HG02678 (cell line): ENCODE measurements at regions not wholly inside any gene's neighbourhood (a gene's known extent, or its start where the extent isn't known, plus 50 kb on each side); places are given as distances from the start of the nearest gene placed in this dataset.

Experiments used
- ATAC-seq: cut with Tn5 transposase; IDR thresholded peaks from one replicate; pipeline ENCODE4 v1.9.1; 2021; ENCODE audit warnings: mild to moderate bottlenecking, moderate library complexity; ENCODE audit not compliant: unreplicated experiment

DNA sequence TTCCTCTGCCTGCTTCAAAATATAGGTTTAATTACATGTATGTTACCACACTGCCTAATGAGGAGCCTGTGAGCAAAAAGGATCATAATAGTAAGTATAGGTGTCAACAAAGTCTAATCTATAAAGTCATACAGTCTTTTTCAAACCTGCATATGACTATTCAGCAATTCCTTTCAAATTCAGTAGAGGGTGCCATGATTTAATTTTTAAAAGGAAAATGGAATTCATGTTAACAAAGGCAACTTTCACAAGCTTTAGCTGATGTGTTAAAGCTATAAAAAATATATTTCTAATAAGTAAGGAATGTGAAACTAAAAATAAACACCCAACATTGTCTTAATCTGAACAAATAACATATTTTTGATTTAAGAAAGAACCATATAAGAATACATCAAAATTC is 52.1 kb downstream of the MPP7 start:
- ATAC-seq: no peak

DNA sequence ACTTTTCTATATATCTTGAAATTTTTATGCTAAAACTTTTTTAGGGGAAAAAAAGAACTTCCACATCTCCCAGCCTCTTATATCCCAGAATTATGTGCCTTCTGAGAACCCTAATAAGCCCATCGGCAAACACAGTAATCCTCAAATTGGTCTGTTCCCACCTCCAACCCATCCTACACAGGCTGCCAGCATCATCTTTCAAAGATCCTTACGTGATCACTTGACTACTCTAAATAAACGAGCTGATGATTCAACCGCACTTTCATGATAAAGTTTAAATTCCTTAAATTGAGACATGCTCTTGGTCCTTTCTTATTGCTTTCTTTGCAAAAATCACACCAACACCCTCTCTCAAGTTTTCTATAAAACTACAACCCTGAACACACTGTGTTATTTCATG is 52.5 kb downstream of the MPP7 start:
- no peak for ATAC-seq

DNA sequence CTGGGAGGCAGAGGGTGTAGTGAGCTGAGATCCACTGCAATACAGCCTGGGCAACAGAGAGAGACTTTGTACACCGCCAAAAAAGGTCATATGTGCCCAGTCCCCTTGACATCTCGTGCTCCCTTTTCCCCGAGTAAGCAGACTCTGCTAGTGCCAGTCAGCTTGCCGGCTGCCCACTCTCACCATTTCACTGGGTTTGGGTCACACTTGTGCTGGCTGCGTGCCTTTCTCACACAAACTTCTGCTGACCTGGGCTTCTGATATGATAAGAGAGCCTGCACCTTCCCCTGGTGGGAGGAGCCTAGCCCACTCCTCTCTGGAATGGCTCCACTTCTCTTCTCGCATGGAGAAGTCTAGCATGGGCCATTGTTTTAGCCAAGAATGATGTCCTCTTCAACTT is 53.4 kb downstream of the MPP7 start:
- ATAC-seq: no peak

DNA sequence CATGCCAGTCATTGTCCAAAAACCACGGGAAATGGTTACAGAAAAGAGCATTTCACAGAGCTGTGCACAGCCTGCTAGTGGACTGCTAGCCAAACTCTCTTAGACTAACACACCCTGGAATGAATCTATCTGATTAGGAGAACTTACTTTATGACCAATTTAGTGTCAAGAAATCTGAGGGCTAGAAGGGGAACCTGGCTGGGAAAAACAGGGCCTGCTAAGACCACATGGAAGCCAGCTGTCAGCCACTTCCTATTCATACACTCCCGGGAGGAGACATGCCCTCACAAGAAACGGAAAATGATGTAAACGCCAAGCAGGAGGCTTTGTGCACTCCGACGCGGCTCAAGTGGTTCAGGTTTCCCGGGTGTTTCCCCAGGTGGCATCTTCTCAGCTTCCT is 54.8 kb downstream of the MPP7 start:
- ATAC-seq: no peak

DNA sequence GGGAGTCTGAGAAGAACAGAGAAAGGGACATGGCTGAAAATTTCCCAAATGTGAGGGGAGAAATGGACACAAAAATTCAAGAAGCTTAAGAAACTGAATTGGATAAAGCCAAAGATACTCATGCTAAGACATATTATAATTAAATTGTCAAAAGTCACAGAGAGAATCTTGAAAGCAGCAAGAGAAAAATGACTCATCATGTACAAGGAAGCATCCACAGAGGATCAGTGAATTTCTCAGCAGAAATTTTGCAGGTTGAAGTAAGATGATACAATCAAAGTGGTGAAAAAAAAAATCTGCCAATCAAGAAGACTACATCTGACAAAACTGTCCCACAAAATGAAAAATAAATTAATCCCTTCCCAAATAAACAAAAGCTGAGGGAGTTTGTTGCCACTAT is 56.8 kb downstream of the MPP7 start:
- ATAC-seq: no peak

DNA sequence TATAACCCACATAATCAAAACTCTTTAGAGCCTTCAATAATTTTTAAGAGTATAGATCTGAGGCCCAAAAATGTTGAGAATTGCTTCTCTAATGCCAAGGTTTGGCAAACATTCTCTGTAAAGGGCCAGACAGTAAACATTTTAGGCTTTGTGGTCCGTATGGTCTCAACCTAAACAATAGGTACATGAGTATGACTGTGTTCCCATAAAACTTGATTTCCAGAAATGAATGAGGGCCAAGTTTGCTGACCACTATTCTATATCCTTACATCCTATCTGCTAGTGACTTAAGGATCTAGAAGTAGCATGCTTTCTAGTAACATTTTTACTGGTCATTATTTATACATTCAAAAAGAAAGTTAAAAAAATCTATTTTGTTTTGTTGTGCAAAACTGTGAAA is 58.9 kb downstream of the MPP7 start:
- ATAC-seq: no peak

DNA sequence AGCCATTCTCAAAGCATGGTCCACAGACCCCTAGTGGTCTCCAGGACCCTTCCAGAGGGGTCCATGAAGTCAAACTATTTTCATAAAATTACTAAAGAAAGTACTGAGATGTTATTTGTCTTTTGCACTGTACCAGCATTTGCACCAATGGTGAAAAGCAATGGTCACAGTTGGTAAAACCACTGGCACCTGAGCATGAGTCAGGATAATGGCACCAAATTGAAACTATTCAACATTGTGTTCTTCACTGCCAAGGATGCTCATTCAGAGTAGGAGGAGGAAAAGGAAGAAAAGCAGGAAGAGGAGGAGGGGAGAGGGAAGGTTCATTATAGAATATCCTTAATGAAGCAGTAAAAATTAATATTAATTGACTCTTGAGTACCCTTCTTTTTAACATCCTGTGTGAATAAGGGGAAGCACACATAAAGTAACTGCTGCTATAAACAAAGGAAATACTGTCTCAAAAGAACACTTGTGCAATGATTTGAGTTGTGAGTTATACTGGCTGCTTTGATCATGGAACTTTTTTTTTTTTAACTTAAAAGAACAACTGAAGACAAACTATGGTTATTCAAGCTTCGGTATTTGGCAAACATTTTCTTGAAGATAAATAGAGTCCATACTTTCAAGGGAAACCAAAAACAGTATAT is 60.2 kb downstream of the MPP7 start:
- ATAC-seq: no peak

DNA sequence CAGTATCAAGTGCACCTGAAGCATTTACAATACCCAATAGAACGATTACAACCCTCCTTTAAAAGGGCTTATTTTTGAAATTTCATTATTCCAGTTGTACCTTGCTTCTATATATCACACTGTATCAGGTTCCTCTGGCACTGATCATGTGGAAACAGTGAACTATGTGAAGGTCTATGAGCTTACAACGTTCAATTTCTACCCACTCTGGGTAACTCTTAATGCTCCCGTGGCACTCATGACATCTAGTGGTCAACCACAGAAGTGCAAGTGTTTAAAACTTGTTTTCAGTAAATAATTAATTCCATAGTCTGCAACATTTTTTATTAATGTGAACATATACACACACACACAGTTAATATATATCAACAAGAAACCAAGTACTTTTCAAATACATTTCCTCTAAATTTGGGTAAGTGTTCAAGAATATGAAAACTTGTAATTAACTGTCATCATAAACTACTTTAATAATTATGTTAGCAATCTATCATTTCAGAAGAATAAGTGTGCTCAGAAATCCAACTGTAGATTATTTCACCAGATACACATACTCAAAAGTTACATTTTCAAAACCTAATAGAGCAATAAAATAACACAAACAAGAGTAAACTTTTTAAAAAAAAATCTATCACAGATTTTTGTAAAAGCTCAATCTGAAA is 61.0 kb downstream of the MPP7 start:
- peak; percentile 70 for ATAC-seq

DNA sequence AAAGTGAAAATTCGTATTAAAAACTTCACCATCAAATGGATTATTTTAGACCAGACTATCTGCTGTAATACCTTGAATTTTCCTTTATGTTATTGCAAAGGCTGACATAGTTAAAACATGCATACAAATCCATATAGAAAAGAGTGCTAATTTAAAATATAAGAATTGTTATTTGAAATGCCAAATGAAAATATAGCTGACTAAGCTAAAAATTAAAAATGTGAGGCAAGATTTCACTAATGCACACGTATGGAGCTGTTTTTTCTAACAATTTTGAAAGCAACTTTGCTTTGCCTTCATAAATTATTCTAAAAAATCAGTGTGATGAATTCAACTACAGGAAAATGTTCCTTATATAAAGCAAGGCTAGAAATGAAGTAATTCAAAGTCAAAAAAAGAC is 62.5 kb downstream of the MPP7 start:
- ATAC-seq: no peak

DNA sequence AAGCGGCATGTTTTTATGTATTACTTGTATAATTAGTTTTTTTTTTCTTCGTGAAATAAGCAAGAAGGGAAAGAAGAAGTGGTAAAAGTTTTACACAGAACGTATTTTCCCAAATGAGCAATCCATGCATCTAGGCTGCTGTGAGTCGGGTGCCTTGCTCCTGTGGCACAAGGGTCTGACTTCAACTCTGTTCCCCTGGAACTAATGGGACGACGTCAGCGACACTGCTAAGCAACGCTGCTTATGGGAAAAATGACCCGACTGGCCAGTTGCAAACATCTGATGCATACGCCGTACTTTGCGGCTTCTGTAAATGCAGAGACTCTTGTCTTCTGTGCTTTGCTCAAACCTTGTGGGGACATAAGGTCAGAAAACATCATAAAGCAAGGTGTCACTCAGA is 66.3 kb downstream of the MPP7 start:
- ATAC-seq: no peak

DNA sequence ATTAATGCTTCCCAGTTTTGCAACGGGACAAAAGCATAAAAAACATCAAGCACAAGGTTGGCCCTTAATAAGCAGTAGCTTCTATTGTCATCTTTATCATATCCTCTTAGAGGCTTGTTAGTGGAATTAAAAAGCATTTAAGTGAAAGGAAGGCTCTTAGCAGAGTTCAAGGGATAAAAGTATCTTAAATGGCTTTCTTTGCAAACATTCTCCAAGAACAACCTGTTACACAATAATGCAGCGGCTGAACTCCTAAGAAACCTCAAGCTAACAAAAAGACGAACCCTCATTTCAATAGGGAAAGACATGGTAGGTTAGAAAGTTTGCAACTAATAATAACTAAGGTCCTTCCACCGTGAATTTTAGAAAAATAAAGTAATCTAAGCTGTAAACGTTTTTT is 82.1 kb downstream of the MPP7 start:
- ATAC-seq: no peak

DNA sequence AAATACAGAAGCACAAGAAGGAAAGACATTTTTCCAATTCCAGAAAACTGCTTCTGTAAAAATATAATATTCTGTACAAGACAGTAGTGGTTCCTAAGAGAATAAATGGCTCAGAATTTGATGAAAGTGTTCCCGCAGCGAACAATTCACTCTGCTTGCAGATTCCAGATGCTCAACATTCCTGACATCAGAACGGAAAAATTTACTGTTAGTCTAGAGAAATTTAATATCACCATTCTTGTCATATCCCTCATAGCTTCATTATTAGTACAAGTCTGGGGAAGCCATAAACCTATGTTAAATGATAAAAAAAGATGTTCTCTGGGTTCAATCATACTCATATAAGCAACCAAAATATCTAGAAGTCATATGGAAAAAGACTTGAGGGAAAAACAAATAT is 83.6 kb downstream of the MPP7 start:
- ATAC-seq: no peak

DNA sequence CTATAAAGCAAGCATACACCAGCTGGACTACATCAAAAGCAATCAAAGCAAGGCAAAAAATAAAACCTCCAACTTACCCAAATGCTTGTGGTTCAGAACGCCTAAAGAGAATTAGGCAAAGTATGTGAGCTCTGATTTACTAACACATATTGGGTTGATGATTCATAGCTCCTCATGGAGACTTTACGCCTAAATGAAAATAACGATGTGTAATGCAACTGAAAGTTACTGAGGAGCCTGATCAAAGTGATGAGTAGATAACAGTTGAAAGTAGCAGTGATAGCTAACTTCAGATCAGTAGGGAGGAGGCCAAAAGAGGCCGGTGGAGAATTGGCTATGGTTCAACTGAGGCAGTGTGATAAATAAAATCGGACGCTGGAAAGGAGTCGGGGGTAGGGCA is 85.0 kb downstream of the MPP7 start:
- ATAC-seq: no peak

DNA sequence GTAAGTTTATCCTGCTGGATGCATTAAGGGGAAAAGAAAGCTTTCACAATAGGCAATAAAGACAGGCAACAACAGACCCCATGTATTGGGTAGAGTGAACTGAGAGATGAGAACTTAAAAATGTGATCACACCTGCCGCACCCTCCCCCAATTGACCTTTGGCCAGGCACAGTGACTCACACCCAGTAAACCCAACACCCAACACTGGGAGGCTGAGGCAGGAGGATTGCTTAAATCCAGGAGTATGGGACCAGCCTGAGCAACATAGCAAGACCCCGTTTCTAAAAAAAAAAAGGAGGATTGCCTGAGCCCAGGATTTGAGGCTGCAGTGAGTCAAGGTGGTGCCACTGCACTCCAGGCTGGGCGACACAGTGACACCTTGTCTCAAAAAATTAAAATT is 86.9 kb downstream of the MPP7 start:
- ATAC-seq: no peak

DNA sequence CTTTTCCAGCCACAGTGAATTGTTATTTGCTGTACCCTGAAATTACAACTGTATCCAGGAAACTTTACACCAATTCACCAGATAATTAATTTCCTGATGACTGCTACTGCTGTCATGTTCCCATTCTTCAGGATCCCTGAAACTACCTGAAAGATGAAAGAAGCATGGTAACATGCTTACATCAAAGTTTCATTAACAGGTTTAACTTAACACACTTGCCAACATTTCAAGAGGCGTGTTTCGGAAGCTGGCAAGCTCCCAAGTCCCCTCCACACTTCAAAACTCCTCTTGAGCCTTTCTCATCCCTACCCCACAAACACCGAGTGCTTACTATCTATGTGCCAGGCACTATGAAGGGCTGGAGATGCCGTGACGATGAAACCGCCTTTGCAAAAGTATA is 88.6 kb downstream of the MPP7 start:
- ATAC-seq: no peak

DNA sequence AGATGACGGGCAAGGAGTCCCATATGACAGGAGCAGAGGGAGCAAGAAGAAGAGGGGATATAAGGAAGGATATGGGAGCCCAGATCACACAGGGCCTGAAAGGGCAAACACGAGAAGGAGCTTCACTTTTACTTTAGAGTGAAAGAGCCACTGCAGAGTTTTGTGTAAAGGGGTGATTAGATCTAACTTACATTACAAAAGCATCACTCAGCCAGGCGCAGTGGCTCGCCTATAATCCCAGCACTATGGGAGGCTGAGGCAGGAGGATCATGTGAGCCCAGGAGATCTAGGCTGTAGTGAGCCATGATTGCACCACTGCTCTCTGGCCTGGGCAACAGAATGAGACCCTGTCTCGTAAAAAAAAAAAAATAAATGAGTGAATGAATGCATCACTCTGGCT is 91.1 kb downstream of the MPP7 start:
- no peak for ATAC-seq

DNA sequence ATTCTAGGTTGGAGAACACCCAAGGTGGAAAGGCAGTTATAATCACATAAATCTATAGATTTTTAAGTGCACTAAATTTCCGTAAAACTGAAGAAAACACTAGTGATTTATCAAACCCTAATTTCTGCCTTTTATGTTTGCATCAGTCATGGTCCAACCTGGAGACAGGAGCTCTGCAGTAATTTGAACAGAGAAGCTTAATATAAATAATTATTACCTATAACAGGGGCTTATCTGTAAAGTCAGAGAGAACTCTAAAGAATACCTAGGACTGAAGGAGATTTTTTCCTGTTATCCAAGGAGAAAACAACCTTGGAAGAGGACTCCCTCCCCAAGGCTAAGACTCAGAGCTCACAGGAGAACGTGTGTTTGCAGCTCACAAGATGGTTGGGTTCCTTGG is 95.1 kb downstream of the MPP7 start:
- no peak for ATAC-seq

DNA sequence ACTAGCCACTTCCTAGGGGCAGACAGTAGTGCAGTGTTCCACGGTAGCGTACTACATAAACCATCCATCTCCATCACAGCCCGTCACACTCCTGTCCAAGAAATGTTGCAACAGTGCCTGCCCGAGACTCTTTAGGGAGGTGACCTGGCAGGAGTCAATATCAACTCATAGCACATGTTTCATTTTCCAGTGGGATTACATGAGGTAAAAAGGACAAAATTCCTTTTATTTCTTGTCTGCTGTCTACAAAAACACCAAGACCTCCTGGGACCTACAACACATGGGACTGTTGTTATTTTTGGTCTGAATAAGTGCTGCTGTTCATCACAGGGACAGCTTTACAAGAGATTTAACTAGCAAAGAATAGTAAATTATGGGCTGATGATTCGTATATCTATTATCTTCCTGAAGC is 99.9 kb downstream of the MPP7 start:
- ATAC-seq: no peak

DNA sequence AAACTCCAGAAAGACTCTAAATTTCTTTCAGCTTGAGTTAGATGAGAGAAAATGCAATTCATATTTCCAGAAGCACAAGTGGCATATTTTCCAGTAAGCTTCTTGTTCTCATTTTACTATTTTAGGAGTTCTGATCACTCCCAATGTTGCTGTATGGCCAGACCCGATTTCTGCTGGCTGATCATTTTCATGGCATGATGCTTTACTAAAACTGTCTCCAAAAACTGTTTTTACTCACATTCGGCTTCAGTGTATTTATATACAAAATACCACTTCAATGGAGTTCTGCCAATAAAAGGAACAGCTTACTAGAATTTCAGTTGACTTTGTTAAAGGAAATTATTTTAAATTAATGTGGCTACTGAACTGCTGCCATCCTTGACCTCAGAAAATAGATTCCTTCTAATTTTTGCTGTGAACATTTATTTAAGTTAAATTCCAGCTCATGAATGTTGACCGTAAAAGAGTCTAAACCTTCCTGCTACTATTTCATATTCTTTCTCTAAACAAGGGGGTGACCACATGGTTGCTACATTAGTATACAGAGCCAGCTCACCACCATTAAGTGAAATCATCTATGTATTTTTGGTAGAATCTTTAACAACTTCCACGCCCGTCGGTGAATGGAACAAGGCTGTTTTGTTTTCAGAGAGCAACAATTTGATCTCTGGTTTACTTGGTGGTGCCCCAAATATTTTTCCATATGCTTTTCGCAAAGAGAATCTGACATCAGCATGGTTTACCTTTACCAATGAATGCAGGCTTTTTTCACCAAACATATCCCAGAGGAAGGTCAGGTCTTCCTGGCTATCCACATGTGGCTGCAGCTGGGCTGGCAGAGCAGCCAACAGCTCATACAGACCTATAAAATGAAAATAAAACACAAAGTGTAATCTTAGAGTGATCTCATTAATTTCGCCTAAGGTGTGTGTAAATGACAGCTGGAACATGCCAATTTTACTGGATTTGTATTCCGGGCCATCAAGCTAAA is 101.2 kb downstream of the MPP7 start:
- no peak for ATAC-seq

DNA sequence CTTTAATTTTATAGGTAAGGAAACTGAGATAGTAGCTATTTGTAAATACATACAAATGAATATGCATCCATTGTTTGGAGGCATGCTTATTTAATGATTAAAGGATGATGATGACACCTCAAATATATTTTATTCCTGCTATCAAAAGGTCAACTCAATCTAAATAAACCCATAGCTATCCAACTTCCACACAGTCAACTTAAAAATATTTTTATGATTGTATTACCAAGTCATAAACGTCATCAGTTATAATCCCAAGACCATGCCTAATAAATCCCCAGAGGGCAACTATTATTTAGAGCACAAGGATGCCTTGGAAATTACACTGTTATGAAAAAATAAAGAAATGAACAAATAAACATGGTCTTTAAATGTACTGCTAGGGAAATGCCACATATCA is 102.1 kb downstream of the MPP7 start:
- ATAC-seq: no peak

DNA sequence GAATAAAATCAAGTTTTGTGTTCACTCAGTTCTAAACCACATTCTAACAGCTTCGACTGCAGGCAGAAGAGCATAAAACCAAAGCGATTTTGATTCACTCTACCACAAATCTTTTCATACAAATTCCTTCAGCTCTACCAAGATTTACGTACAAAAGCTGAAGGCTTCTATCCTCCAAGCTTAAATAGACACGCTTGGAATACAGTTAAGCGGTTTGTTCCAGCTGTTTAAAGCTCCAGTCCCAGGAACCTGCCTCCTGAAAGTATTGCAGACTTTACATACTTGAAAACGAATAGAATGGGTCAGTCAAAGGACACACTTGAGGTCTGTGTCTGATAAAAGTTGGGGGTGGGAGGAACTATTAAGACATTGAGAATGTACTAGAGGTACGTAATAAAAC is 102.9 kb downstream of the MPP7 start:
- ATAC-seq: no peak

DNA sequence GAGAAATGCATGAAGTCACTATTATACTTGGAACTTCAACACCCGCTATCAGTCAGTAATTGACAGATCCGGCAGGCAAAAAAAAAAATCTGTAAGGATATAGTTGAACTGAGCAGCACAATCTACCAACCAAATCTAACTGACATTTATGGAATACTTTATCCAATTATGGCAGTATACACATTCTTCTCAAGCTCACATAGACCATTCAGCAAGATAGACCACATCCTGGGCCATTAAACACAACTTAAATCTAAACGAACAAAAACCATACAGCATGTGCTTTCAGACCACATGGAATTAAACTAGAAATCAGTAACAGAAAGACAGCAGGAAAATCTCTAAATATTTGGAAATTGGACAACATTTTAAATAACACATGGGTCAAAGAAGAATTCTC is 112.7 kb downstream of the MPP7 start:
- no peak for ATAC-seq
